Activated CD4-positive, alpha-beta T cell treated with anti-CD3 and anti-CD28 coated beads, Interleukin-2, Interleukin-6, amounts not matched to agents 100 ng/mL and 50 ng/mL, durations not matched to agents 16 hours and 8 hours (primary cell): ENCODE measurements at regions not wholly inside any gene's neighbourhood (a gene's known extent, or its start where the extent isn't known, plus 50 kb on each side); places are given as distances from the start of the nearest gene placed in this dataset.

Experiments
- DNase-seq: peaks from one replicate; pipeline ENCODE4 v3.0.0-alpha.2; 2020

- DNase-seq = no peak
Observed at GRCh38 chr9:105828171-105828570, 133.8 kb downstream of the TMEM38B start.

DNA sequence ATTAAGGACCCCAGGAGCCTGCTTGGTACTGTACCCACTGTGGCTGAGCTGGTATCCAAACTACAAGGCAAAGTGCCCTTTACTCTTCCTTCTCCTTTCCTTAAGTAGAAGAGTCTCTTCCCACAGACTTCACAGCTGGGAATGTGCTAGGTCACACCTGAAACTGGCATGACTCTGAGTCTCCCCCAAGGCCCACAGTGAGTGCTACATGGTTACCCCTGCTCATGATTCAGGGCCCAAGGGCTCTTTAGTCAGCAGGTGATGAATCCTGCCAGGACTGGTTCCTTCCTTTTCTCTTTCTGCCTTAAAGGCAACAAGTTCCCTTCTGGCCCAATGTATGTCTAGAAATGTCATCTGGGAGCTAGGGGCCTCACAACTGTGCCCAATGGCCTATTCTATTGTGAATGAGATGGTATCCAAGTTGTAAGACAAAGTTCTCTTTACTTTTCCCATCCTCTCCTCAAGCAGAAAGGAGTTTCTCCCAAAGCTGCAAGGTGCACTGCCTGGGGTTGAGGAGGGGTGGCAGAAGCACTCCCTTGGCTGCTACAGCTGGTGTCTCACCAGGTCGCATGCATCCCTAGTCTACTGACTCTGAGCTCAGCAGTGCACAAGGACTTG is 134.4 kb downstream of the TMEM38B start:
- DNase-seq = no peak

DNA sequence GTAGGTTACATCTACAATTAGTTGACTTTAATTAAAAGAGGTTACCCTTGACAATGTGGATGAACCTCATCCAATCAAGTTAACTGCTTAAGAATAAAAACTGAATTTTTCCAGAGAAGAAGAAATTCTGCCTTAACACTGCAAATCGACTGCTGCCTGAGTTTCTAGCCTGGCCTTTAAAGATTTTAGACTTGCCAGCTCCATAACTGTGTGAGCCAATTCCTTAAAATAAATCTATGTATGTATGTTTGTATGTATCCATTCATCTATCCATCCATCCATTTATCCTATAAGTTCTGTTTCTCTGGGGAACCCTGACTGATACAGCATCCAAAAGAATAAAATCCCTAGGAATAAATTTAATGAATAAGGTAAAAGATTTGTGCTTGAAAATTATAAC is 136.1 kb downstream of the TMEM38B start:
- no peak for DNase-seq

GRCh38 chr9:105832096-105832710 is 137.9 kb downstream of the TMEM38B start:
- DNase-seq = no peak

- no peak for DNase-seq
Observed at GRCh38 chr9:105833271-105833975, 139.1 kb downstream of the TMEM38B start.

- no peak for DNase-seq
Observed at GRCh38 chr9:105834404-105834803, 140.1 kb downstream of the TMEM38B start.

GRCh38 chr9:105835721-105836120 is 141.4 kb downstream of the TMEM38B start:
- DNase-seq = no peak

- no peak for DNase-seq
Observed at GRCh38 chr9:105836936-105837660, 142.8 kb downstream of the TMEM38B start.

GRCh38 chr9:105841562-105841961 is 147.2 kb downstream of the TMEM38B start:
- no peak for DNase-seq

DNA sequence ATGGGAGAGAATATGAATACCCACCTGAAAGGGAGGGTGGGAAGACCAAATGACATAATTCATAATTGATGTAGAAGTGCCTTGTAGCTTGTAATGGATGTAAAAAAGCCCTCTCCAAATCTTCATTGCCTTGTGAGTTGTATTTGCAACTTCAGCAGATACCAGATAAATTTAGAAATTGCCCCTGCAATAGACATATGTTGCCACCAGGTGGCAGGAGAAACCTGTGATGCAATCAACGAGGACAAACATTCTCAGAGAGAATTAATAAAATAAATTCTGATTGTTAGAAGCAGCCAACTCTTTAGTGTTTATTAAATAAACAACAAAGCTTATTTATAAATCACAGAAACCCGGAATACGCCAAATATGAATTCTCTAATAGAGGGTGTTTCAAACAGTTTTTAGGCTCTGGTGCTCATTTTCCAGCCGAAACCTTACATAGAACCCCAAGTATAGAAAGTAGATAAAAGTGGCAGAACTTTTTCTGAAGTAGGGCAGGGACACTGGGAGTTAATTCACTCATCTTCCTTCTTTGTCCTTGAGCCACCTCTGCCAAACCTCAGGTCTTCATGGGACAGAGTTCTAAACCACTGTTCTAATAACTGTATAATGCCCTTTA is 147.8 kb downstream of the TMEM38B start:
- DNase-seq = peak; percentile 57

- DNase-seq = no peak
Observed at GRCh38 chr9:105846825-105847224, 152.5 kb downstream of the TMEM38B start.

DNA sequence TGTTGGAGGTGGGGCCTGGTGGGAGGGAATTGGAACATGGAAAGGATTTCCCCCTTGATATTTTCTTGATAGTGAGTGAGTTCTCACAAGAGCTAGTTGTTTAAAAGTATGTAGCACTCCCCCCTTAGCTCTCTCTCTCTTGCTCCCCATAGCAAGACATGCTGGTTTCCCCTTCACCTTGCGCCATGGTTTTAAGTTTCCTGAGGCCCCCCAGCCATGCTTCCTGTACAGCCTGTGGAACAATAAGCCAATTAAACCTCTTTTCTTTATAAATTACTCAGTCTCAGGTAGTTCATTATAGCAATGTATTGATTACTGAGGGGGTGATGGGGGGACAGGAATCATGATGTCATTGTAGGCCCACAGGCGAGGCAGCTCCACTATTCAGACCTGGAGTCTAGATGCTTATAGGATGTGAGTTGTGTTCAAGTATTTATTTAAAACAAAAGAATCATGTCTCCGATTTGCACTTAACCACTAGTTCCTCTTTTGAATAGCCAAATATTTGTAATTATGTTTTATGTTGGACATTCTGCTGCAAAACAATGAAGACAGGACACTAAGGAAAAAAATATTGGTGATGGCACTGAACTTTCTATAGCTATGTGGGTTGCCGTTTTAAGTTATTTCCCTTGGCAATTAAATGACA is 156.6 kb downstream of the TMEM38B start:
- no peak for DNase-seq

DNA sequence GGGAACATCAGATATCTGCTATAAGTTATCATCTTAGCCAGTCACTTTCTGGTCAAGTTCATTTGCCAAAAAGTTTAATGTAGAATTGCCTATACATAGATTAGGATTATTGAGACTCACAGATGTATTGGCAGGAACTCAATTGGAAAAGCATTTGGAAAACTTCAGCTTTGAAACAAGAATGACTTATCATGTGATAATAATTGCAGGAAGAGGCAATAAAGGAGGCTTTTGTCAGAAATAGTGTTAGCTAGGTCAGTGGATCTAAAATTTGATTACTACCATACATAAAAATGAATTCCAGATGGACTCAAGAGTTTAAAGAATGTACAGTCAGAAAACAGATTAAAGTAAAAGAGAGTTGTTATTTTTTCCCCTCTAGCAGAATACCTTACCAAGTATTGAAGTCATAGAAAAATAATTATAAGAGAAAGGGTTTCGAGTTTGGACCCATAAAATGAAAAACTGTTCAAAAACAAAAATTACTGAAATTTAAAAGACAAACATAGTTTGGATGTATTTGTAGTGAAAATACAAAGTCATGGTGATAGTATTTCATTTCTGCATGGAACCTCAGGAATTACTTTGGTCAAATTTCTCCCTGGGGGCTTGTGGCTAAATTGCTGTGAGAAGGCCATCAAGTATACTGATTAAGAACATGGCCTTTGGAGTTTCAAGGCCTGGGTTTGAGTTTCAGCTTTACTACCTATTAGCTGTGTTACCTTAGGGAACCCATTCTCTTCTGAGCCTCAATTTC is 159.9 kb downstream of the TMEM38B start:
- no peak for DNase-seq

GRCh38 chr9:105854783-105855724 is 160.7 kb downstream of the TMEM38B start:
- DNase-seq = no peak

GRCh38 chr9:105855987-105856386 is 161.6 kb downstream of the TMEM38B start:
- DNase-seq = no peak

DNA sequence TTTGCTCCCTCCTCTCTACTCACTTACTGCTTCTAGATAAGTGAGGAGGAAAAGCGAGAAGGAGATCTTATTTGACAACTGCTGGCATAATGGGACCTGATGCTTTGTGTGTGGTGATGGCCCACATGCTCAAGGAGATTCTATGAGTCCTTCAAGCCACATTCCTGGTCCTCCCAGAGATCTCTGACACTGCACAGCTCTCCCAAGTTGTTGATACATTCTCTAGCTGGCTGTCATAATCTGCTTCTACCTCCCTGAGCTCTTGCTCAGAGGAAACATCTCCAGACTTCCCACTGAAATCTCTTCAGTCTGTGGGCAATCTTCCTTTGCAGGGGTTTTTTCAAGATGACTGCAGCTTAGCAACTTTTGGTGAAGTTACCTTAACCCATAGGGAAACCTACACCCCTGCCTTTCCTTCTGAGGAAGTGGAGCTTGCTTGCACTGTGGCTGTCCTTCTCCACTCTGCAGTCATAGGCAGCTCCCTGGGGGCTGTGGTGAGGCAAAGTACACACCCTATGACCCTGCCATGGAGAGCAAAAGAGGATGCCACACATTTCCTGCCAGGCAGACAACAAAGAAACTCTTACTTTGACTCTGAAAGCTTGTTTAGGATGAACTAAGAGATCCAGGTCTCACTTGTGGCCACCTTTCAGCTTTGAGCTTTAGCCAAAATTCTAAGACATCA is 163.8 kb downstream of the TMEM38B start:
- no peak for DNase-seq

DNA sequence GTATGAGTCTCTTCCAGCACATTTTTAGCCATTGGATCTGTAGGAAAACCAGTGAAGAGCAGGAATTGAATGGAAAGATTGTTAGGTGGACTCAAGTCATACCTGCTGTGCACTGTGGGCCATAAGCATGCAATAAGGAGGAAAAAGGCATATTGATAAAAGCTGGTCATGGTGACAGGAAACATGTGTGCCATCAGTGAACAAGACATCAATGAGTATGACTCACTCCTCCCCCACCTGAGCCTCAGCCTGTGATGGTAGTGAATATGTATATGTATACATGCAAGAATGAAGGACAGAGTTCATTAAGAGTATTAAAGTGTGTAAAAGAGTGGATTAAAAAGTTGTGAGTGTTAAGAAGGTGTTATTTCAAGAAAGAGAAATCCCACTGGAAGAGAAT is 164.5 kb downstream of the TMEM38B start:
- no peak for DNase-seq

GRCh38 chr9:105859428-105860091 is 165.2 kb downstream of the TMEM38B start:
- no peak for DNase-seq

GRCh38 chr9:105860516-105860915 is 166.2 kb downstream of the TMEM38B start:
- DNase-seq = no peak

DNA sequence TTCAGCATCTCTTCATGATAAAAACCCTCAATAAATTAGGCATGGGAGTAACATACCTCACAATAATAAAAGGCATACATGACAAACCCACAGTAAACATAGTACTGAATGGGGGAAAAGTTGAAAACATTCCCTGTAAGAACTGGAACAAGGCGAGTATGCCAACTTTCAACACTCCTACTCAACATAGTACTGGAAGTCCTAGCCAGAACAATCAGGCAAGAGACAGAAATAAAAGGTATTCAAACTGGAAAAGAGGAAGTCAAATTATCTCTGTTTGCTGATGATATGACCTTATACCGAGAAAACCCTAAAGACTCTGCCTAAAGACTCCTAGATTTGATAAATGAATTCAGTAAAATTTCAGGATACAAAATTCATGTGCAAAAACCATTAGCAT is 167.6 kb downstream of the TMEM38B start:
- DNase-seq = no peak
